Neutrophil (primary cell): ENCODE measurements at regions not wholly inside any gene's neighbourhood (a gene's known extent, or its start where the extent isn't known, plus 50 kb on each side); places are given as distances from the start of the nearest gene placed in this dataset.

Experiments
- H3K27ac ChIP-seq: fragments of 200-600 bp; sonication (generic); 2 replicates; pipeline ENCODE4 v1.5.1; 2016; ENCODE audit warnings: mild to moderate bottlenecking, moderate library complexity
- H3K27me3 ChIP-seq: fragments of 200-600 bp; sonication (generic); 2 replicates; pipeline ENCODE4 v1.6.0; 2016; ENCODE audit warnings: mild to moderate bottlenecking
- H3K36me3 ChIP-seq: fragments of 200-600 bp; sonication (generic); 2 replicates; pipeline ENCODE4 v1.5.1; 2017
- H3K4me1 ChIP-seq, 2 experiments: fragments of 200-600 bp in 1 of 2; sonication (generic) in 1 of 2; 1 replicate in 1 of 2; 2 replicates in 1 of 2; pipeline versions ENCODE4 v1.5.1 to v1.6.1; 2013 to 2016; ENCODE audit warnings: low read depth in 1 of 2, low read length in 1 of 2, mild to moderate bottlenecking in 1 of 2, moderate library complexity in 1 of 2; ENCODE audit not compliant: control insufficient read depth in 1 of 2, insufficient read depth in 1 of 2
- H3K4me3 ChIP-seq, 2 experiments: fragments of 200-600 bp in 1 of 2; sonication (generic) in 1 of 2; 1 replicate in 1 of 2; 2 replicates in 1 of 2; pipeline ENCODE4 v1.5.1; 2013 to 2016; ENCODE audit warnings: low read depth in 1 of 2, low read length in 1 of 2, mild to moderate bottlenecking in 1 of 2, moderate library complexity in 1 of 2
- H3K9me3 ChIP-seq: fragments of 200-600 bp; sonication (generic); 2 replicates; pipeline ENCODE4 v1.5.1; 2016
- TF ChIP-seq, protein P1 (sequence below): fragments of 200-600 bp; sonication (generic); IDR thresholded peaks from 2 replicates; pipeline ENCODE4 v1.5.1; 2016; ENCODE audit warnings: antibody characterized with exemption

- no peaks in the 10 kb centered on the region for H3K27me3 ChIP-seq
- H3K4me3 ChIP-seq: no peak overlapping the region
- no peaks in the 10 kb centered on the region for H3K9me3 ChIP-seq
- H3K27ac ChIP-seq: no peak overlapping the region
- no peaks in the 10 kb centered on the region for H3K36me3 ChIP-seq
- TF ChIP-seq, protein P1, sequence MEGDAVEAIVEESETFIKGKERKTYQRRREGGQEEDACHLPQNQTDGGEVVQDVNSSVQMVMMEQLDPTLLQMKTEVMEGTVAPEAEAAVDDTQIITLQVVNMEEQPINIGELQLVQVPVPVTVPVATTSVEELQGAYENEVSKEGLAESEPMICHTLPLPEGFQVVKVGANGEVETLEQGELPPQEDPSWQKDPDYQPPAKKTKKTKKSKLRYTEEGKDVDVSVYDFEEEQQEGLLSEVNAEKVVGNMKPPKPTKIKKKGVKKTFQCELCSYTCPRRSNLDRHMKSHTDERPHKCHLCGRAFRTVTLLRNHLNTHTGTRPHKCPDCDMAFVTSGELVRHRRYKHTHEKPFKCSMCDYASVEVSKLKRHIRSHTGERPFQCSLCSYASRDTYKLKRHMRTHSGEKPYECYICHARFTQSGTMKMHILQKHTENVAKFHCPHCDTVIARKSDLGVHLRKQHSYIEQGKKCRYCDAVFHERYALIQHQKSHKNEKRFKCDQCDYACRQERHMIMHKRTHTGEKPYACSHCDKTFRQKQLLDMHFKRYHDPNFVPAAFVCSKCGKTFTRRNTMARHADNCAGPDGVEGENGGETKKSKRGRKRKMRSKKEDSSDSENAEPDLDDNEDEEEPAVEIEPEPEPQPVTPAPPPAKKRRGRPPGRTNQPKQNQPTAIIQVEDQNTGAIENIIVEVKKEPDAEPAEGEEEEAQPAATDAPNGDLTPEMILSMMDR: no peak
- H3K4me1 ChIP-seq: no peaks in the 10 kb centered on the region
These were observed 368.9 kb upstream of the PTBP2 start for GRCh38 chr1:96352733-96353132.

DNA sequence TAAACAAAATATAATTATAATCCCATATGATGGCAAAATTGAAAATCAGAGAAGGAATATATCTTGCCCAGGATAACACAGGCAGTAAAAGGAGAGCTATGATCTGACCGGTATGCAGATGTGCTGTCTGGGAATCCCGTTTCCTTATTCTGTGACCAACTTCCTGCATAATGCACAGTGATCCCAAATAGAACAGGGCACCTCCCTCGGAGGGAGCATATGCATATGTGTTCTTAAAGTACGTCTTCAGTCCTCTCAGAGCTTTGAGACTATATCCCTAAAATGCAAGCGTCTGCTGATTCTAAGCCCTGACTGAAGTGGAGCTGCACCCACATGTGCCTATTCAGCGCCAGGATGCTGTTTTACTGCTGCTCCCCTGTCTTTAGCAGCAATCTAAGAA lies 366.1 kb upstream of the PTBP2 start:
- no peak overlapping the region for H3K27ac ChIP-seq
- H3K27me3 ChIP-seq: no peaks in the 10 kb centered on the region

GRCh38 chr1:96355961-96356360 lies 365.6 kb upstream of the PTBP2 start:
- Histone ChIP-seq H3K27me3 (no peaks in the 10 kb centered on the region), H3K27ac (no peak overlapping the region), H3K4me3 (no peak overlapping the region), H3K4me1 (no peaks in the 10 kb centered on the region), H3K36me3 (no peaks in the 10 kb centered on the region), H3K9me3 (no peaks in the 10 kb centered on the region)
- TF ChIP-seq, protein P1: no peak

More for the DNA sequence above, 366.1 kb upstream of the PTBP2 start:
- H3K4me3 ChIP-seq: no peak overlapping the region
- no peaks in the 10 kb centered on the region for H3K36me3 ChIP-seq
- H3K4me1 ChIP-seq: no peaks in the 10 kb centered on the region
- no peaks in the 10 kb centered on the region for H3K9me3 ChIP-seq
- TF ChIP-seq, protein P1: no peak

GRCh38 chr1:96357141-96357765 lies 364.3 kb upstream of the PTBP2 start:
- Histone ChIP-seq H3K36me3 (no peaks in the 10 kb centered on the region), H3K27ac (no peak overlapping the region), H3K9me3 (no peaks in the 10 kb centered on the region), H3K4me3 (no peak overlapping the region), H3K4me1 (no peaks in the 10 kb centered on the region), H3K27me3 (no peaks in the 10 kb centered on the region)
- TF ChIP-seq, protein P1: no peak

DNA sequence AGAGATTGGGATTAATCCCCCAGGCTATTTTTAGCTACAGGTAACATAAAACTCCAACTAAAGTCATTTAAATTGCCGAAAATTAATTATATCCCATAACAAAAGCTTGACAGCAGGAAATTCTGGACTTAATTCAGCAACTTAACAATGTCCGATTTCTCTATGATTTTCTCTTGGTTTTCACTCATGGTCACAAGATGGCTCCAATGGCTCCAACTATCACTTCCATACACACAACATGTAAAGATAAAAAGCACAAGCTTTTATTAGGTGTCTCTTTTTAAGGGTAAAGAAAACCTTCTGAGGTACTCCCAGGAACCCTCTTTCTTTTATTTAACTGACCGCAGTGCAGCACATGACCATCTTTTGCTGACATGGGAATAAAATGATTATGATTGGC lies 363.5 kb upstream of the PTBP2 start:
- no peaks in the 10 kb centered on the region for H3K27me3 ChIP-seq
- no peak overlapping the region for H3K4me3 ChIP-seq
- TF ChIP-seq, protein P1: no peak
- H3K9me3 ChIP-seq: no peaks in the 10 kb centered on the region
- H3K36me3 ChIP-seq: no peaks in the 10 kb centered on the region
- no peak overlapping the region for H3K27ac ChIP-seq
- H3K4me1 ChIP-seq: no peaks in the 10 kb centered on the region
